Chondrocyte (in vitro differentiated cells): ENCODE measurements at regions not wholly inside any gene's neighbourhood (a gene's known extent, or its start where the extent isn't known, plus 50 kb on each side); places are given as distances from the start of the nearest gene placed in this dataset.
"Not testable (repeated sequence)": the region's sequence is repeated elsewhere in the genome, so short reads cannot be mapped to it uniquely, and the experiment has no call there.

Experiments
- DNase-seq: peaks from one replicate; pipeline ENCODE4 v3.0.0; 2021; ENCODE audit warnings: mixed read lengths, low spot score
- H3K27ac Mint-ChIP-seq: one replicate; pipeline ENCODE4 v1.8.0; 2021; ENCODE audit warnings: mild to moderate bottlenecking, moderate library complexity, mixed read lengths; ENCODE audit not compliant: unreplicated experiment
- H3K27me3 Mint-ChIP-seq: 2 replicates; pipeline ENCODE4 v1.8.0; 2021; ENCODE audit warnings: low read depth, mixed read lengths
- H3K36me3 Mint-ChIP-seq: 2 replicates; pipeline ENCODE4 v1.8.0; 2021; ENCODE audit warnings: low read depth, mixed read lengths
- H3K4me1 Mint-ChIP-seq: 2 replicates; pipeline ENCODE4 v1.8.0; 2021; ENCODE audit warnings: low read depth, mild to moderate bottlenecking, mixed read lengths
- H3K4me3 Mint-ChIP-seq: one replicate; pipeline ENCODE4 v1.8.0; 2021; ENCODE audit warnings: mild to moderate bottlenecking, moderate library complexity, mixed read lengths; ENCODE audit not compliant: unreplicated experiment
- H3K9me3 Mint-ChIP-seq: 2 replicates; pipeline ENCODE4 v1.8.0; 2021; ENCODE audit warnings: low read depth, mixed read lengths
- TF ChIP-seq, protein P1 (sequence below): fragments of 200-600 bp; sonication (generic); IDR thresholded peaks from 2 replicates; pipeline ENCODE4 v1.5.0; 2021; ENCODE audit warnings: antibody characterized with exemption, mild to moderate bottlenecking, moderate library complexity

DNA sequence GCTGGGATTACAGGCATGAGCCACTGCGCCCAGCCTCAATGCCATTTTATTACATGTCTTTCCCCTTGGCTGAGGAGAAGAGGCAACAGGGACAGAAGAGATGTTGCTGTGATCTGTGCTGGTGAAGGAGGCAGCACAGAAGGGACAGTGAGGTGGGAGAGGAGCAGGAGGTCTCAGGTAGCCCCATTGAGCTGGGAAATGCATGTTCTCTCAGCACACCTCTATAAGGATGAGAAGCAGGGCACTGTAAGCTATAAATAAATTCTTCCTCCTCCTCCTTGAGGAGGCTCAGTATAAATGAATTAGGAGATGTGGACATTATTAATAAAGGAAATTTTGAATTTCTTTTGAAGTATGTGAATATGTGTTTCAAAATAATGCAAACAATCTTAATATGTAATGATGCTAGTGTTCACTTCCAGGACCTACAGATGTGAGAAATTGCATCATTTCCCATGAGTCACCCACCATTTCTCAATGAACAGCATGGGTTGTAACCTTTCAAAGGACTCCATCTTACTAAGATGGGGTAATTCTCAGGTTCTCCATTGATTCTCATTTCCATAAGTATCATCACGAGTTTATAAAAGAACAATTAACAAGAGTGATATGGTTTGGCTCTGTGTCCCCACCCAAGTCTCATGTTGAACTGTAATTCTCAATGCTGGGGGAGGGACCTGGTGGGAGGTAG, 88.9 kb upstream of the ODAD2 start:
- Mint-ChIP-seq H3K4me3 (no peak overlapping the region), H3K36me3 (peaks cover 35% of the 10 kb centered on the region), H3K9me3 (peaks cover 9% of the 10 kb centered on the region), H3K27ac (peak overlapping the region; percentile 80), H3K27me3 (no peaks in the 10 kb centered on the region), H3K4me1 (peaks cover 12% of the 10 kb centered on the region)
- TF ChIP-seq, protein P1, sequence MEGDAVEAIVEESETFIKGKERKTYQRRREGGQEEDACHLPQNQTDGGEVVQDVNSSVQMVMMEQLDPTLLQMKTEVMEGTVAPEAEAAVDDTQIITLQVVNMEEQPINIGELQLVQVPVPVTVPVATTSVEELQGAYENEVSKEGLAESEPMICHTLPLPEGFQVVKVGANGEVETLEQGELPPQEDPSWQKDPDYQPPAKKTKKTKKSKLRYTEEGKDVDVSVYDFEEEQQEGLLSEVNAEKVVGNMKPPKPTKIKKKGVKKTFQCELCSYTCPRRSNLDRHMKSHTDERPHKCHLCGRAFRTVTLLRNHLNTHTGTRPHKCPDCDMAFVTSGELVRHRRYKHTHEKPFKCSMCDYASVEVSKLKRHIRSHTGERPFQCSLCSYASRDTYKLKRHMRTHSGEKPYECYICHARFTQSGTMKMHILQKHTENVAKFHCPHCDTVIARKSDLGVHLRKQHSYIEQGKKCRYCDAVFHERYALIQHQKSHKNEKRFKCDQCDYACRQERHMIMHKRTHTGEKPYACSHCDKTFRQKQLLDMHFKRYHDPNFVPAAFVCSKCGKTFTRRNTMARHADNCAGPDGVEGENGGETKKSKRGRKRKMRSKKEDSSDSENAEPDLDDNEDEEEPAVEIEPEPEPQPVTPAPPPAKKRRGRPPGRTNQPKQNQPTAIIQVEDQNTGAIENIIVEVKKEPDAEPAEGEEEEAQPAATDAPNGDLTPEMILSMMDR: no peak
- no peak for DNase-seq

DNA sequence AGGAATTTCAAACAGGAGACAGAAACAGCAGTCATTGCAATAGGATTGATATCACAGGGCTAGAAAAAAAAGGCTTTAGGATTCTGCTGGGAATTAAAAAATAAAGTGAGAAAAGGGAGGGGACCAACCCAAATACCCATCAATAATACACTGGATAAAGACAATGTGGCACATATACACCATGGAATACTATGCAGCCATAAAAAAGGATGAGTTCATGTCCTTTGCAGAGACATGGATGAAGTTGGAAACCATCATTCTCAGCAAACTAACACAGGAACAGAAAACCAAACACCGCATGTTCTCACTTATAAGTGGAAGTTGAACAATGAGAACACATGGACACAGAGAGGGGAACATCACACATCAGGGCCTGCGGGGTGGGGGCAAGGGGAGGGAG, 86.9 kb upstream of the ODAD2 start:
- Mint-ChIP-seq H3K4me1 (peaks cover 12% of the 10 kb centered on the region), H3K36me3 (peaks cover 38% of the 10 kb centered on the region)
- not testable (repeated sequence) for H3K27me3 Mint-ChIP-seq, DNase-seq, H3K9me3 Mint-ChIP-seq, H3K4me3 Mint-ChIP-seq, H3K27ac Mint-ChIP-seq

DNA sequence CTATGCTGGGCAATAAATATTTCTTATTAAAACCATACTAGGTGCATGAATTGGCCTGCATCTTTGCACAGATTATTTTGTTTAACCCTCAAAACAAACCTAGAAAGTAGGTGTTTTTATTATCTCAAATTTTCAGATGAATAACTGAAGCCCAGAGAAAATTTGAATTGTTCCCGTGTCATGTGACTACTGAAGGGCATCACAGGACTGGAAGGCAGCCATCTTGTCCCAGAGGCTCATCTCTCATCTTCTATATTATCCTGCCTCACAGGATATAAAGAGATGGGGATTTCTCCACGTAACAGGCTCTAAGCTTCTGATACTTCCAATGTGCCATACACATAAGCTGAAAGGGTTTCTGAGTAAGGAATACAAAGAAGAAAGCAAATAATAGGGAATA, 84.0 kb upstream of the ODAD2 start:
- TF ChIP-seq, protein P1: no peak
- H3K36me3 Mint-ChIP-seq: peaks cover 30% of the 10 kb centered on the region
- no peak overlapping the region for H3K4me3 Mint-ChIP-seq
- peaks cover 5% of the 10 kb centered on the region for H3K4me1 Mint-ChIP-seq
- DNase-seq: no peak
- H3K9me3 Mint-ChIP-seq: peaks cover 9% of the 10 kb centered on the region
- H3K27me3 Mint-ChIP-seq: no peaks in the 10 kb centered on the region
- H3K27ac Mint-ChIP-seq: no peak overlapping the region

DNA sequence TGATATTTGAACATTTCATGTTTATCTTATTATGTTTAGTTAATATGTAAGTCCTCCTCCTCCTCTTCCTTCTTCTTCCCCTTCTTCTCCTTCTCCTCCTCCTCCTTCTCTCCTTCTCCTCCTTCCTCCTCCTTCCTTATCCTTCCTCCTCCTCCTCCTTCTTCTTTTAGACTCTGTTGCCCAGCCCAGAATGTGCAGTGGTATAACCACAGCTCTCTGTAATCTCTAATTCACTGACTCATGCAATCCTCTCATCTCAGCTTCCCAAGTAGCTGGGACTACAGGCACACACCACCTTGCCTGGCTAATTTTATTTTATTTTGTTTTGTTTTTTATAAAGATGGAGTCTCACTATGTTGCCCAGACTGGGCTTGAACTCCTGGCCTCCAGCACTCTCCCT, 83.4 kb upstream of the ODAD2 start:
- Mint-ChIP-seq H3K27ac (no peak overlapping the region), H3K4me1 (peaks cover 7% of the 10 kb centered on the region), H3K36me3 (peaks cover 27% of the 10 kb centered on the region), H3K9me3 (peaks cover 9% of the 10 kb centered on the region), H3K27me3 (no peaks in the 10 kb centered on the region), H3K4me3 (no peak overlapping the region)
- DNase-seq: no peak
- TF ChIP-seq, protein P1: no peak

DNA sequence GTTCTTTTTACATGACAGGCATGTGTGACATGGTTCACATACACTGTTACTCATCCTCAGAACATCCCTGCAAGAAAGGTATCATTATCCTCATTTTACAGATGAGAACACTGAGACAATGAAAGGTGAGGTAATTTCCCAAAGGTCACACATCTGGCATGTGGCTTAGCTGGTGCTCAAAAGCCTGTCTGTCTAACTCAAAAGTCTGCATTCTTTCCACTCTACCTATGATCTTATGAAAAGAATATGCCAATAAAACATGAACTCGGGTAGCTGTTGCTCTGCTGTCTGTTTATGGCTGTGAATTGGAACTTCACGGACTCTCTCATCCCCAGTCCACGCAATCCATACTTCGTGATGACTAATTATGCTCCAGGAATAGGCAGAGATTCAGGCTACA, 79.0 kb upstream of the ODAD2 start:
- Mint-ChIP-seq H3K36me3 (peaks cover 9% of the 10 kb centered on the region), H3K4me1 (peaks cover 7% of the 10 kb centered on the region), H3K27ac (no peak overlapping the region), H3K4me3 (no peak overlapping the region), H3K27me3 (no peaks in the 10 kb centered on the region), H3K9me3 (peaks cover 3% of the 10 kb centered on the region)
- DNase-seq: no peak
- TF ChIP-seq, protein P1: no peak

DNA sequence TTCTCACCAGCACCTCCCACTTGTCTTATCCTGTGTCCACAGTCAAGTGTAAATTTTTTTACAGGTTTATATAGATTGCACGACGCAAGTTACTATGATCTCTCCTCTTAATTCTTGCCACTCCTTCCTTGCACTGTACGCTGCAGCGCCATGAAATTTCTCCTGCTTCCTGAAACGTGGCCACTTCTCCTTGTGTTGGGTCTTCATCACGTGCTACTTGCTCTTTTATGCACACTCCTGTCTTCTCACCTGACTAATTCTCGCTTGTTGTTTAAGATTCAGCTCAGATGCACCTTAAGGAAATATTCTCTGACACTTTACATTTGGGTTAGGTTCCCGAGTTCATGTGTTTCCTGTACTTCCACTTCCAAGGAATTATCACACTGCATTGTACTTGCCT, 76.5 kb upstream of the ODAD2 start:
- Mint-ChIP-seq H3K4me3 (no peak overlapping the region), H3K4me1 (peaks cover 7% of the 10 kb centered on the region)
- TF ChIP-seq, protein P1: no peak

More for the DNA sequence above, 76.5 kb upstream of the ODAD2 start:
- Mint-ChIP-seq H3K27me3 (no peaks in the 10 kb centered on the region), H3K27ac (no peak overlapping the region), H3K36me3 (peaks cover 5% of the 10 kb centered on the region), H3K9me3 (peaks cover 3% of the 10 kb centered on the region)
- DNase-seq: no peak
